SK-N-SH (cell line): ENCODE measurements at regions not wholly inside any gene's neighbourhood (a gene's known extent, or its start where the extent isn't known, plus 50 kb on each side); places are given as distances from the start of the nearest gene placed in this dataset.

Experiments used
- EP300 ChIP-seq, 2 experiments: IDR thresholded peaks; 2 replicates each; pipeline versions ENCODE4 v1.4.0 to v1.6.1; 2012; ENCODE audit warnings: borderline replicate concordance in 1 of 2, low read depth in 1 of 2, low read length in 1 of 2
- JUND ChIP-seq: IDR thresholded peaks from 2 replicates; pipeline ENCODE4 v1.4.0; 2012
- NRF1 ChIP-seq: IDR thresholded peaks from 2 replicates; pipeline ENCODE4 v1.6.1; 2012; ENCODE audit warnings: low read depth, mild to moderate bottlenecking, low read length
- RAD21 ChIP-seq: IDR thresholded peaks from 2 replicates; pipeline ENCODE4 v1.6.1; 2012; ENCODE audit warnings: mild to moderate bottlenecking, low read length
- RXRA ChIP-seq: IDR thresholded peaks from 2 replicates; pipeline ENCODE4 v1.4.0; 2012; ENCODE audit warnings: low read depth, mild to moderate bottlenecking, borderline replicate concordance
- SMC3 ChIP-seq: IDR thresholded peaks from 2 replicates; pipeline ENCODE4 v1.6.1; 2012; ENCODE audit warnings: low read depth, low read length, improper control_type of control experiment
- TF ChIP-seq, protein P1 (sequence below): IDR thresholded peaks from 2 replicates; pipeline ENCODE4 v1.4.0; 2012; ENCODE audit warnings: low read depth, borderline replicate concordance
- TF ChIP-seq, protein P2 (sequence below): fragments of 200-600 bp; sonication (generic); IDR thresholded peaks from 2 replicates; pipeline ENCODE4 v1.6.1; 2017; ENCODE audit warnings: antibody characterized with exemption, mild to moderate bottlenecking, moderate library complexity
- TF ChIP-seq, protein P3 (sequence below): IDR thresholded peaks from 2 replicates; pipeline ENCODE4 v1.4.0; 2012; ENCODE audit warnings: low read depth

- TF ChIP-seq RXRA, result no peak
- TF ChIP-seq EP300 (IDR thresholded peaks at IDR 0.05; ENCODE audit: borderline replicate concordance in 1 of 2, low read depth in 1 of 2, low read length in 1 of 2), result no peak
- TF ChIP-seq, protein P1, sequence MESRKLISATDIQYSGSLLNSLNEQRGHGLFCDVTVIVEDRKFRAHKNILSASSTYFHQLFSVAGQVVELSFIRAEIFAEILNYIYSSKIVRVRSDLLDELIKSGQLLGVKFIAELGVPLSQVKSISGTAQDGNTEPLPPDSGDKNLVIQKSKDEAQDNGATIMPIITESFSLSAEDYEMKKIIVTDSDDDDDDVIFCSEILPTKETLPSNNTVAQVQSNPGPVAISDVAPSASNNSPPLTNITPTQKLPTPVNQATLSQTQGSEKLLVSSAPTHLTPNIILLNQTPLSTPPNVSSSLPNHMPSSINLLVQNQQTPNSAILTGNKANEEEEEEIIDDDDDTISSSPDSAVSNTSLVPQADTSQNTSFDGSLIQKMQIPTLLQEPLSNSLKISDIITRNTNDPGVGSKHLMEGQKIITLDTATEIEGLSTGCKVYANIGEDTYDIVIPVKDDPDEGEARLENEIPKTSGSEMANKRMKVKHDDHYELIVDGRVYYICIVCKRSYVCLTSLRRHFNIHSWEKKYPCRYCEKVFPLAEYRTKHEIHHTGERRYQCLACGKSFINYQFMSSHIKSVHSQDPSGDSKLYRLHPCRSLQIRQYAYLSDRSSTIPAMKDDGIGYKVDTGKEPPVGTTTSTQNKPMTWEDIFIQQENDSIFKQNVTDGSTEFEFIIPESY, result no peak
- TF ChIP-seq, protein P2, sequence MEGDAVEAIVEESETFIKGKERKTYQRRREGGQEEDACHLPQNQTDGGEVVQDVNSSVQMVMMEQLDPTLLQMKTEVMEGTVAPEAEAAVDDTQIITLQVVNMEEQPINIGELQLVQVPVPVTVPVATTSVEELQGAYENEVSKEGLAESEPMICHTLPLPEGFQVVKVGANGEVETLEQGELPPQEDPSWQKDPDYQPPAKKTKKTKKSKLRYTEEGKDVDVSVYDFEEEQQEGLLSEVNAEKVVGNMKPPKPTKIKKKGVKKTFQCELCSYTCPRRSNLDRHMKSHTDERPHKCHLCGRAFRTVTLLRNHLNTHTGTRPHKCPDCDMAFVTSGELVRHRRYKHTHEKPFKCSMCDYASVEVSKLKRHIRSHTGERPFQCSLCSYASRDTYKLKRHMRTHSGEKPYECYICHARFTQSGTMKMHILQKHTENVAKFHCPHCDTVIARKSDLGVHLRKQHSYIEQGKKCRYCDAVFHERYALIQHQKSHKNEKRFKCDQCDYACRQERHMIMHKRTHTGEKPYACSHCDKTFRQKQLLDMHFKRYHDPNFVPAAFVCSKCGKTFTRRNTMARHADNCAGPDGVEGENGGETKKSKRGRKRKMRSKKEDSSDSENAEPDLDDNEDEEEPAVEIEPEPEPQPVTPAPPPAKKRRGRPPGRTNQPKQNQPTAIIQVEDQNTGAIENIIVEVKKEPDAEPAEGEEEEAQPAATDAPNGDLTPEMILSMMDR, result no peak
- no peak for TF ChIP-seq RAD21
- TF ChIP-seq, protein P3, sequence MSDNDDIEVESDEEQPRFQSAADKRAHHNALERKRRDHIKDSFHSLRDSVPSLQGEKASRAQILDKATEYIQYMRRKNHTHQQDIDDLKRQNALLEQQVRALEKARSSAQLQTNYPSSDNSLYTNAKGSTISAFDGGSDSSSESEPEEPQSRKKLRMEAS, result no peak
- no peak for TF ChIP-seq NRF1
- no peak for TF ChIP-seq JUND
- no peak for TF ChIP-seq SMC3
These were observed 1031.2 kb downstream of the BRD1 start for GRCh38 chr22:48796310-48797015.
